Activated naive CD4-positive, alpha-beta T cell treated with anti-CD3 and anti-CD28 coated beads, Interleukin-2, amount 50 U/mL, for 16 hours (primary cell): ENCODE measurements at regions not wholly inside any gene's neighbourhood (a gene's known extent, or its start where the extent isn't known, plus 50 kb on each side); places are given as distances from the start of the nearest gene placed in this dataset.
"Not testable (repeated sequence)": the region's sequence is repeated elsewhere in the genome, so short reads cannot be mapped to it uniquely, and the experiment has no call there.

Experiments
- DNase-seq: peaks from one replicate; pipeline ENCODE4 v3.0.0-alpha.2; 2020

DNA sequence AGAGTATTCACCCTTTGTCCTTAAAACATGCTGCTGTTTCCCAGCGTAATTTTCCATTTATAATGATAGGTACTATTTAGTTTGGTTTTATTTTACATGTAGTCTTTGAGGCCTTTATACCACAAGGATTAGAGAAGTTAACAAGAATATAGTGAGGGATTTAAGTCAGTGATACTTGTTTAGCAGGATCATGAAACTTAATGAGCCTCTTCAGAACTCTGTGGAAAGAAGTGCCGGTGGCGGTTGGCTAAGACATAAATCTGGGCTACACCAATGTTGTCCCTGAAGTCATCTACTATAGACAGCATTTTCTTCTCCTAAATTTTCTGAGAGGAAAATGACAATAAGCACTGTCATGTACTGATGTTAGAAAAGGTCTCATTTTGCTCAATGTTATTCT, 1226.0 kb upstream of the SEL1L start:
- DNase-seq = no peak

DNA sequence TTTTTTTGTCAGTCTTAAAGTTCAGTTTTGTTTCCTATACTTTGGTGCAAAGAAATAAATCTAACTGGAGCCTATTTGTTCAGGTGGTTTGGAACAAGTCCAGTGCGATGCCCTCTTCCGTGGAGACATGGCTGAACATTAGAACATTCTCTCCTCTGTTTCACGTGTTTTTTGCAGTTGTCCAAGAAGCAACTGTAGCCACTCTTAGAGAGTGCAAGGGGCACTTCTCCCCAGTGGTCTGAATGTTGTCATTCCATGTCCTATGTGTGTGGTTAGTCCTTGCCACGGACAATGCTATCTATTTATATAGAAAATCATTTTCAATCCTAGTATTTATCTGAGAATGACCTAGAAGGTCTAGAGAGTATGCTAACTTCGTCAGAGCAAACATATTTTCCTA, 1232.5 kb upstream of the SEL1L start:
- no peak for DNase-seq

DNA sequence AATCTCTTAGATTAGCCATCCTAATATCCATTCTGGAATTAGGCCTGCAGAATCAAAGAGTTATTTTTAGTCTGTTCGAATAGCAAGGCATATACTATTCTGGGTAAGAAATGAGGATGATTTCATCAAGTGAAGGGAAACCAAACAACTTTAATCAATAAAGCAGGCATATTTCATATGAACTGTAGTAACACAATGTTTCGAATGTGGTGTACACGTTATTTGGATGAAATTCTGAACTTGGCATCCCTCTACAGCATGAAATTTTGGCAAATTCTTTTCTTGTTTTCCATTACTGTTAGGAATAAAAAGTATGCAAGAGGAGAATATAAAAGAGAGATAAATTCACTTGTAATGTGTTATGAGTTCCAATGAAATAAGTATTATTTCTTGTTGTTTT, 1233.3 kb upstream of the SEL1L start:
- DNase-seq = no peak

DNA sequence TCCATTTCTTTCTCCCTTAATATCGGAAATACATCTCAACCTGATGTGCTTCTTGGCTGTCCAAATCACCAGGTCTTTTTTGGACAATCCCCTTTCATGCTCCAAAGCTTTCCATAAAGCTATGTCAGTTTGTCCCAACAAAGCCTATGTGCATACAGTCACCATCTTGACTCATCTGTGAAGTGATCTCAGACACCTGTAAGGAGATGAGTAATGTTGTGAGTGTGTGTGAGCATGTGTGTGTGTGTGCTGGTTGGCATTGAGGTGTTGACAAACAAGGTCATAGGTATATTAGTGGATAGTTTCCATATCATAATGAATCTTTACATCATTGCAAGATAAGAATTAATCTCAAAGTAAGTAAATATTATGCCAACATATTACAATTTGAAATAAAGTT, 1243.3 kb upstream of the SEL1L start:
- DNase-seq = no peak

DNA sequence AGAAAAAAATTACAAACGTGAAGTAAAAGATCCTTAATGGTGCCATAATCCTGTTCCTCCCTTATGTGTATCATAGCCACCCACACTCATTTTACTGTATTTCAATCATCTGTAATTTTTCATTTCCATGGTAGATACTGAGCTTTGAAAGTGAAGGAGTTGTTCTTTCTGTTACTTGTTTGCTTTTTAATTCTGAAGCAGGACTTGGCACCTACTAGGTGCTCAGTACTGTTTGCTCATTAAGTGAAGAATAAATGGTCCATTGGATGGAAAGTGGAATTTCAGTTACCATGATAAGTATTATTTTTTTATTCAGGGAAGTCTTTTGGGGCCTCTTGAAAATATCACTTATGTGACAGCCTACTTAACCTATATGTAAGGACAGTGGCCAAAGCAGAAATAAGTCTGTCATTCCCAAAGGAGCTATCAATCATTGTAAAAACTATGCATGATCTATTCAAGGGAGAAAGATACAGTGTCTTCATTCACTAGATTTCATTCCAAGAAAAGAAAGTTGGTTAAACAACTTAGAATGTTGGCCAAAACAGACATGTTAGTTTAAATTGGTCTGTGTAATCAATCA, 1244.4 kb upstream of the SEL1L start:
- no peak for DNase-seq

DNA sequence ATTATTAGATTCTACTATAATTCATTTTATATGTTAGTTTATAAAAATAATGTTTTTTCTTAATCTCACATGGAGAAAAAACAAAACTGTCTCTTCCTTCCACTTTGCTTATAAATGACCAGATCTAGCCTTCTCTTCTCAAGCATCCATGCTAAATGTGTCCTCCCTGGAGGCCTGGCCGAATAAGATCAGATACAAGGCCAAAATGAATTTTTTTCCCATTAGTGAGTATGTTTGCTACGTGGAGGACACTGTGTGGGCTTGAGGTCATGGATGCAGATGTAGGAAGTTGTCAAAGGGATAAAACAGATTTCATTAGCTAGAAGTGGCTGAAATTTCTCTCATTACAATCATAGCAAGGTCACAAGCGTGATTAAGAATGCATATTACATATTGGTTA, 1244.9 kb upstream of the SEL1L start:
- DNase-seq = no peak

DNA sequence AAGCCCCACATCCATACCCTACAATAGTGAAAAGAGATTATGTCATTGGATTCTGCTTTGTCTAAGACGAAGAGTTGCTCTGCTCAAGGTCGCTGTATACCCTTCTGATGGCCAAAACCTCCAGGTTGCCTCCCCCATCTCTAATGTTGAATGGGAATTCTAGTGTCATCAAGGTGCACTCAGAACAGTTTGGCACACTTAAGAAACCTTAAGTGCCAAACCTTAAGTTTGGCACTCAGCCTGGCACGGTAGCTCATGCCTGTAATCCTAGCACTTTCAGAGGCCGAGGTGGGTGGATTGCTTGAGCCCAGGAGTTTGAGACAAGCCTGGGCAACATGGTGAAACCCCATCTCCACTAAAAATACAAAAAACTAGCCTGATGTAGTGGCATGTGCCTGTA, 1245.6 kb upstream of the SEL1L start:
- no peak for DNase-seq

DNA sequence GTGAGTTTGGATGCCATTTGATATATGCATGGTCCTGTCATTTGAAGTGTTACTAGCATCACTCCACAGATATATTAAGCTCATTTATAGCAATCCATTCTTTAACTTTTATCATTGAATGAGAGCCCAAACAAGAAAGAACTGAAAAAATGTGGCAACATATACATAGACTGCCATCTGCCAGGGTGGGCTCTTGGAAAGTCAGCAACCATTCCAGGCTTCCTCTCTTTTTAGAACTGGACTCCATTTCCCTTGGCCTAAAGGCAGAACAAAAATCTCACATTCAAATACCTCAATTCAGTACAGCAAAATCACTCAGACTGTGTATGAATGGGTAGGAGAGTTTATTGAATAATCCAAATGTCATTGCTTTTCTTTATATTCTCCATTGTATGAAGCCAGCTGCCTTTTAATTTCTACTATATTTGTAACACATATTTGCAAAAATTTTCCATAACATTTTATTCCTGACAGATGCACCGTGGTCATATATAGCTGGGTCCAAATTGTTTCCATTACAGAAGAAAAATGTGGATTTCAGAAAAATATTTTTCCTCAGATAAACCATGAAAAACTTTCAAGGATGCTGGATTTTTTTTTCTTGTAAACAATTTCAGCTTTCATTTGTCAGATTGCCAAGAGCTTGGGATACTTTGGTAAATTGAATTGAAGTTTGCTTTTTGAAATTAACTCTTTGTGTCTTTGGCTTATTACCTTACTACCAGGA, 1252.3 kb upstream of the SEL1L start:
- no peak for DNase-seq

DNA sequence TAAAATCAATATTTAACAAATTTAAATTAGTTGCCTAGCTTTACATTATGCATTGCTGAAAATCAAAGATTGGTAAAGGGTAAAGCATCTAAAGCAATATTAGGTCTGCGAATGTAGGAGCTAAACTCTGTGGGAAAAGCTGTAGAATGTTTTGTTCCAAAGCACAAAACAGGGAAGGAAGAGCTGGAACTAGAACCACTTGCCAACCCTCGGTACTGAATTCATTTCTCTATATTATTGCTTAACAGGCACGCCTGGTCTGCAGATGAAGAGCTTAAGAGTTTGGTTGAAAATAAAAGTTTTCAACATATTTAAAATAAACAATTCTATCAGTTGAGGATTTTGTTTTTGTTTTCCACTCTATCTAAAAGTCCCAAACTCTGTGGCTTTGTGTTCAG, 1252.8 kb upstream of the SEL1L start:
- DNase-seq = no peak

DNA sequence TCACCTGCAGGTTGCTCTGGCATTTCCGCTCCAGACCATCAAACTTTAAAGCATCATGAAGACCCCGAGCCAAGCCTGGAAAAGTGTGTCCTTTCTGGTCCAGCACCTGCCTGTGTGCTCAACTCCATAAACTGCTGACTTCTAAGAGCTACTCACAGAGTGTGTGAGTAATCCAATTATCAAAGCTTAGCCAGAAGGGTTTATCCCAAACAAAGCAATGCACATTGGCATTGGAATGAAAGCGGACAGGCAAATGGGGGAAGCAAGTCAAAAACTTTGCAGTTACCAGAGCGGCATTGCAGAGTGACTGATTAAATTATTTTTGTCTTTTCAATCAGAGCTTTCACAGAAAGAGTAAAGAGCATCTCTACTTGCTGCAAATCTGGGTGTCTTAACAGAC, 1262.4 kb upstream of the SEL1L start:
- DNase-seq = no peak

DNA sequence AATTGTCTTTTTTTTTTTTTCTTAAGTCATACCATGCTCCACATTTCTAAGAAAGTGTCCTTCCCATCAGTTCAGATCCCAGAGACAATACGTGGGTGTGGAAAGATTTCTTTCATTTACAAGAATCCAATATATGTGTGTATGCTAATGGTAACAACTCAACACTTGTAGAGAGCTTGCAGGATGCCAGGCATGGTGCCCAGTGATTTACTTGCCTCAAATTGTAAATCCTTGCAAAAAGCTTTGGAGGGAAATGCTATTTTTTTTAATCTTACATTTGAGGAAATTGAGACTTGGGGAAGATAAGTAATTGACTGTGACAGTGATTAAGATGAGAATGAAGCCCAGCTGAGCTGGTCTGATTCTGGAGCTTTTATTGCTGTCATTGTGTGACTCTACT, 1264.6 kb upstream of the SEL1L start:
- DNase-seq = no peak

DNA sequence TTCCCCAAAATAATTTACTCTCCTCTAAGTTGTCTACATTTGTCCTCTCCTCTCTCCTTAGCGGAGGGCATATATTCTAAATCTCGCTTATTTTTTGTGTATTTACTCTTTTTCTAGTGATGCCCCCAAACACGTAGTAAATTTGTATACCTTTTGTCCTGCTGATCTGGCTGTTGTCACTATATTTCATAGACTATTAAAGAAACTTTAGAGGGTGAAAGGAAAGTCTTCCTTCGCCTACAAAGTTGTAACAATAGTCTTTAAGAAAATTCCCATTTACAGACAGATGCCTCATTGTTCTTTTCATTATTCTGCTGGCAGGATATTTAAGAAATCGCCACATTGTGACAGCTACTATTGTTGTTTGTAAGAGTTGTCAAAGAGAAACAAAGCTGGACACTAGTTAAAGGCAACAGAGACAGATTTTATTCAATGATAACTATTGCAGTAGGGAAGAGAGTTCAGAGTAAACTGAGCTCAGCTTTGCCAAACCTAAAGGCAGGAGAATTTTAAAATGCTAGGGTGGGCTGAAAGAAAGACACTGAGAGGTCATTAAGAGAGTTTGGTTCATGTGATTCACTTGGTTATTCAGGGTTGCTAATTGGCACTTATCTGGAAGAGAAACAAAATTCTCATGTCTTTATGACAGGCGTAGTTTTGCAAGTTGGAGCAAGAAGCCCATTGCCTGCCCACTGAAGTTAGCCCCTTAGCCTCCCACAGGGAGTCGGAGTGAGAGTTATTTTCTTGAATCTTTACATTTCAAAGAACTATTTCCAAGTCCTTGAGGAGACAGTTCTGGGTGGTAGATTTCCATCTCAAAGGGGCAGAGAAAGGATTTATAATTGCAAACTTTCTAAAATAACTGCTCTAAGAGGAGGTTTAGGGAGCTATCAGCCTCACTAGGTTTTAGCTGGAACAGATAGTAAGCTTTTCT, 1272.5 kb upstream of the SEL1L start:
- DNase-seq = no peak

DNA sequence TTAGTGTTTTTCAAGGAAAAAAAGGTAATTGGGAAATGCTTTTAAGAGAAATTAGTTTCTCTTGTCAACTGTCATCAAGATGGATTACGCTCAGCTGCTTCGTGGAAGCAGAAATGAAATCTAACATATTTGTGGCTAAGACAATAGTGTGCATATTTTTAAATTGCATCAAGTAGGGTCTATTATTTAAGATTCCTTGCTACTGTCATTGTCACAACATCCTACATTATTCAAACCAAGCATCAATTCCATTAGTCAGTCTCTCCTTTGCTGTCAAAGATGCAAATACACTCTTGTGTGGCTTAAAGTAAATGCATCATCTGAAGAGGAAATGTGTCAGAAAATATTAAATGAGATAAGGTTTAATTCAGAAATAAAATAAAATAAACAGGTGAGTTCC, 1277.6 kb upstream of the SEL1L start:
- DNase-seq = no peak

DNA sequence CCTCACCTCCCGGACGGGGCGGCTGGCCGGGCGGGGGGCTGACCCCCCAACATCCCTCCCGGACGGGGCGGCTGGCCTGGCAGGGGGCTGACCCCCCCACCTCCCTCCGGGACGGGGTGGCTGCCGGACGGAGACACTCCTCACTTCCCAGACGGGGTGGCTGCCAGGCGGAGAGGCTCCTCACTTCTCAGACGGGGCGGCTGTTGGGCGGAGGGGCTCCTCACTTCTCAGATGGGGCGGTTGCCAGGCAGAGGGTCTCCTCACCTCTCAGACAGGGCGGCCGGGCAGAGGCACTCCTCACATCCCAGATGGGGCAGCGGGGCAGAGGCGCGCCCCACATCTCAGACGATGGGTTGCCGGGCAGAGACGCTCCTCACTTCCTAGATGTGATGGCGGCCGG, 1280.7 kb upstream of the SEL1L start:
- not testable (repeated sequence) for DNase-seq

DNA sequence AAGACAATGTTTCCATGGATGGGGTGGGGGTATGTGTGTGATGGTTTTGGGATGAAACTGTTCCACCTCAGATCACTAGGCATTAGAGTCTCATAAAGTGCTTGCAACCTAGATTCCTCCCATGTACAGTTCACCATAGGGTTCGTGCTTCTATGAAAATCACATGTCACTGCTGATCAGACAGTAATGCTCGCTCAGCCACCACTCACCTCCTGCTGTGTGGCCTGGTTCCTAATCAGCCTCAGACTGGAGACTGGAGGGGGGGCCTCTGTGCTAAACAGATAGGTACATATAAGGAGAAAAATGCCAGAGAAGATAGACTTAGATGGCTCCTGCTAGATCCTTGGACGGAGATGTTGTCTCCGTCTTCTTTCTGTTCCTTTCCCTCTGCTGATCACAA, 1296.9 kb upstream of the SEL1L start:
- DNase-seq = no peak

DNA sequence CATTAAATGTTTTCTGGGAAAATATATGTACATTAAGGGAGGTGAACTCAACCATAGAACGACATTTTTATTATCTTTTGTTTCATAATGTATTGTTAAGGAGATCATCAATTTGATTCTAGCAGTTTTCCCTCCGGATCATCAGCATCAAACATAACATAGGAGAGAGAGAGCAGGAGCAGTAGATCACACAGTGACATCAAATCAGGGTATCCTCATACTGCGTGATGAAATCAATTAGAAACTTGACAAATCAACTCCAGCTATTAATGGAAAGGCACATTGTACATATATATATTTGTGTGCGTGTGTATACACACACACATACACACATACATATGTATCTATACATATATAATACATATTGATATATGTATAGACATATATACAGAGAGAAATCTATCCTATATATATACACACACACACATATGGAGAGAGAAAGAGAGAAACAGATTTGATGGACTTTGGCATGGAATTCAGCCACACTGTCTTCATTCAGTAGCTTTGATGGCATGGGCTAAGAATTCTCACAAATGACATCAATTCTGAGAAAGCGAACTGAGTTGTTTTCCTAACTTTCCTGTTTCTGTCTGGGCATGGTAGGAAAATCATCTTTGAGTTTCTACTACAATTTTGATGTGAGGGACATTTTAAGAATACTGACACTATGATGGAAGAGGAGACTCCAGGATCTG, 1302.8 kb upstream of the SEL1L start:
- DNase-seq = no peak

DNA sequence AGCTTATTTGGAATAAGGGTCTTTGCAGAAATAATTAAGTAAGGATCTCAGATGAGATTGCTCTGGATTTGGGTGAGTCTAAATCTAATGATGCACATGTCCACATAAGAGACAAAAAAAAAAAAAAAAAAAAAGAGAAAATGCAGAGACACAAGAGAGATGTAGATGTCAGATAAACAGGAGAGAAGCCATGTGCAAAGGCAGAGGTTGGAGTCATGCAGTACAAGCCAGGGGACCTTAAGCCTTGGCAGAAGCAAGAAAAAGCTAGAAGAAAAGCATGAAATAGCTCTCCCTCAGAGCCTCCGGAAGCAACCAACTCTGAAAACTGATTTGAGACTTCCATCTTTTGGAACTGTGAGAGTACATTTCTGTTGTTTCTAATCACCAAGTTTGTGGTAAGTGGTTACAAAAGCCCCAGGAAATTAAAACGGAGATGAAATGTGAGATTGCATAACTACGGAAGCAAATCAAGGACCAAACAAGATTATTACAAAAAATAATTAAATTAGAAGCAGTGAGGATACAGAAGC, 1304.0 kb upstream of the SEL1L start:
- DNase-seq = no peak

DNA sequence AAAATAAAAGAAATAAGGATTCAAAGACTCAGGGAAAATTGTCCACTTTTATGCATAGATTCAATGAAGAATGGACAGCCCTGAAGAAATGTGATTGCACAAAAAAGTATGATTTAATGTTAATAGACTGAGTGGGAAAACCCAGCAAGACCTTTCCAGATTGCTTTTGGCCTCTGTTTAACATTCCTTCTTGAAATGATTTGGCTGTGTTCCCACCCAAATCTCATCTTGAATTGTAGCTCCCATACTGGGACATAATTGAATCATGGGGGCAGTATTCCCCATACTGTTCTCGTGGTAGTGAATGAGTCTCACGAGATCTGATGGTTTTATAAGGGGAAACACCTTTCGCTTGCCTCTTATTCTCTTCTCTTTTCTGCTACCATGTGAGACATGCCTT, 1316.9 kb upstream of the SEL1L start:
- DNase-seq = no peak

DNA sequence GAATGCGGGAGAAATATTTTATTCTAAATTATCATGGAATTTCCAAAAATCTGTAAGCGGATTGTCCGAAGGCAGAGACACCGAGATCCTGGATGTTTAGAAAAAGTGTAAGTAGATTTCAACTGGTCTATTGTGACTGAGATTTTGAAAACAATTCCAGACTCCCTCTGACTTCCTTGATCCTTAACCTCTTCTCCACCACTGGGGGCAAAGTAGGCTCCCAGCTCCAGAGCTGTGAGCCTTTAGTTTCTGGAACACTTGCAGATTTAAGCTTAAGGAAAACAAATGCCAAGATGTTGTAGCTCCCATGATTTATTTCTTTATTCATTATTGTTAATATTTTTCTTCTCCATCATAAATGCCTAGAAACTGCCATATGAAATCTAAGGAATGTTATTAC, 1320.5 kb upstream of the SEL1L start:
- no peak for DNase-seq

DNA sequence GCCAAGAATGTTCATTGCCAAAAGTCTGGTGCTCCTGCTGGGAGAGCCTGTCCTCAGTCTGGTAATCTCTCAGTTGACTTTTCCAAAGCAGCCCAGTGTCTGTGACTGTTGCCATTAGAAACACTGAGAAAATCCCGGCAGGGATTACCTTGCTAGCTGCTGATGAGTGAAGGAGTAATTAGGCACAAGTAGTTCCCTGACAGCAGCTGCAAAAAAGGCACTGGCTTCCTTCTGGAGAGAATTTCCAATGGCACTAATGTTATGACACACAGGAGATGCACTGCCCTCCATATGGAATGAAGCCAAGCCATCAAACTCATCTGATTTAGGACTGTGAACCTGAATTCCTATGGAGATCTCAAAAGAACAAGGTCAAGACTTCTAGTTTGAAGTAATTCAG, 1321.2 kb upstream of the SEL1L start:
- DNase-seq = no peak

DNA sequence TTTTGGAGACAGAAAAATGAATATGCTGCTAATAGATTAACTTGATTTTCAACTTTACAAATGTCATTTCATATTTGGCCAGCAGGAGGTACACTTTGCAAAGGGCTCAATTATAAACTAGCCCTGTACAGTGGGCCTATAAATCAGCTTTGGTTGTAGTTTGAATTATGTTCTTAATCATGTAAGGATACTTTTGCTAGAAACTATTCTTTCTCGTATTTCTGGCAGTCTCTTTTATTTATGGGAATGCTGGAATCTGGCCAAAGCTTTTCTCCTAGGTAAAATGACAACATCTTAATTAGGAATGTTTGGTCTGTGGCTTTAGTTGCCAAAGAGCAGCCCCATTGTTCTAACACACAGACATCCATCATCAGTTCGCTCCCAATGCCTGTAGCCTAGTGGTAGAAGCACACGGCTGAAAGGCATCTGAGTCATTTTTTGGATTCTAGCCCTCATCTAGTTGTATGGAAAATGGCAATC, 1322.3 kb upstream of the SEL1L start:
- no peak for DNase-seq

DNA sequence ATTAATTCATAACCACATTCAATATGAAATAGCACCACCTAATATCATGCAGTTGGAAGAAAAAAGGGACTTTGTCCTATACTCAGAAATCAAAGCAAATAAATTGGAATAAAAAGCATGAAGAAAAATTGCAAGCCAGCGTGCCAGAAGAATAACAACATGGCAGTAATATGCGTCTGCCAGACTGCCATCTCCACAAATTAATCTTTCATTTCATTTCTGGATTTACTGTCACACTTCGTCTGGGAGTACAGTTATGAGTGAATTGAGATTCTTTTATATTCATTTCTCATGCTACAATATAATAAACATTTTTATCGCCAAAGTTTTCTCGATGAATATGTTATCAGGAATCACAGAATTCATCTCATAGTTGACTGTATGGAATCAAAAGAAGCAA, 1327.7 kb upstream of the SEL1L start:
- DNase-seq = no peak

DNA sequence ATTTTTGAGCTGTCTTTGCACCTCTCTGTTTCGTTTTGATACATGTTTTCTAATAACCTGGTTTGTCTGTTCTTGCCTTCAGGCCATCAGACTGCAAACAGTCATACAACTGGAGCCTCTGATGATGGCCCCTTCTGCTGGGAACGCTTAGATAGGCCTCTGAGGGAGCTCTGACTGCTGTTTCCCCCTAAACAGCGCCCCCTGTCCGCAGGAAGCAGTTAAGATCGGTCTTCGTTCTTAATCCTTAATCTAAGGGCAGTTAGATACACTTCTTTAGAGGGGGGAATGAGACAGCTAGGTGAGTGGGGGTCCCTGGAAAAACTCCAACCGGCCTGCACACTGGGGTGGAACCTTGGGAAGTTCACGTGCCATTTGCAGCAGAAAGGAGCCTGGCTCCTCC, 1338.8 kb upstream of the SEL1L start:
- DNase-seq = no peak
